ENCODE measurements at regions not wholly inside any gene's neighbourhood (a gene's known extent, or its start where the extent isn't known, plus 50 kb on each side); places are given as distances from the start of the nearest gene placed in this dataset.

DNA sequence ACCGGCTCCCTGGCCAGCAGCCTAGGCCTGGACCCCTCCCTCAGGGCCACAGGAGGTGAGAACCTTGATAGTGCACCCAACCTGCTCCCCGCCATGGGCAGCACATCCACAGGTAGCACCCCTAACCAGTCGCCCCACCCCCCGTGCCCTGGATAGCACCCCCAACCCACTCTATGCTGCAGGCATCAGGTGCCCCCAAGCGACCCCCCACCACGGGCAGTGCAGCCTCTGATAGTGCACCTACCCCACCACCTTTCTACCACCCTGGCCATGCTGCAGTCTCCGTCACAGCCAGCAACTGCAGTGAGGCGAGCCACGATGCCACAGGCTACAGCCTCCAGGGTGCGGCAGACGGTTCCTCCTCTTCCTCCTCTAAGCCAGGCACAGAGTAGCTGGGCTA, 55.6 kb downstream of the SOWAHC start:
- no peak for DNase-seq

DNA sequence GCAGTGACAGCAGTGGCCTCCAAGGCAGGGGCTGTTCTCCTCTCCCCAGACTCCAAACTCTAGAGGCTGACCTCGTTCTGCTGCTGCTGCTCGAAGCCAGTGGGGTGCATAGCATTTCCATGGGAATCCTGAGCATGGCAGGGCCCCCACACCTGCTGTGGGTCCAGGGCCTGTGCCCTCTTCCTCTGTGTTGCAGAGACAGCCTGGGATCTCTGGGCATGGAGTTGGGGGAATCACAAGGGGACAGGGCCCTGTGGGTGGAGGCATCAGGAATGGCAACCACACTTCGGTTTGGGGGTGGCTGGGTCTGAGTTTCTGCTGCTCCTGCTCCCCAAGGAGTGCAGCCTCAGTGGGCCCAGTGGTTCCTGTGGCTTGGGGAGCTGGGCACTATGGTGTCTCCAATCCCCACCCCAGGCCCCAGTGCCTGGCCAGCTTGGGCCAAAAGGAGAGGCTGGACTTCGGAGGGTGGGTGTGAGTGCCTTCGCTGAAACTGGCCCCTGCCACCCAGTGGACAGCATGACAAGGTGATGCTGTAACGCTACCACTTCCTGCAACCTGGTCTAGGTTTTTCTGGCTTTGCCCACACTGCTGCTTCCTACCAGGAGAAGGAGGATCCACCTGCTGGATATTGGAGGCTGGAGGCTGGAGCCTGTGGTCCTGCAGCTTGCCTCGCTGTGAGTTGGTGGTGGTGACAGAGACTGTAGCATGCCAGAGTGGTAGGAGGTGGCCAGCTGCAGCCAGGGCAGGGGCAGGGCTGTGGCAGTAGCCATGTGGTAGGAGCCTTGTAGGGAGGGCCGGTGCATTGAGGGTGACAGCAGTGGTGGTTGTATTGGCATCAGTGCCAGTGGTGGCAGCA, 56.6 kb downstream of the SOWAHC start:
- no peak overlapping the region for H3K4me3 ChIP-seq
- no peak overlapping the region for H3K9ac ChIP-seq (ENCODE audit: insufficient read depth in 1 of 2, low read length in 2 of 2)
- peaks cover 0 to 3% (median 0%) of the 10 kb centered on the region in 5 donors for H3K4me1 ChIP-seq (ENCODE audit: control insufficient read depth in 5 of 5, insufficient read depth in 5 of 5, low read length in 5 of 5)
- no peaks in the 10 kb centered on the region for H3K27me3 ChIP-seq (ENCODE audit: control insufficient read depth in 3 of 3, insufficient read depth in 3 of 3, low read length in 2 of 3)
- H3K27ac ChIP-seq (ENCODE audit: low read depth in 1 of 2, low read length in 1 of 2) = no peak overlapping the region
- 85 to 95% methylated on average over 8 of the region's 8 CpGs for WGBS, 2 donors
- DNase-seq (no peak), ATAC-seq (ENCODE audit: insufficient read depth, low FRiP score) (no peak)
- no peaks in the 10 kb centered on the region for H3K9me3 ChIP-seq (ENCODE audit: control insufficient read depth in 4 of 4, insufficient read depth in 3 of 4, low read length in 3 of 4)
- TF ChIP-seq, protein P1, sequence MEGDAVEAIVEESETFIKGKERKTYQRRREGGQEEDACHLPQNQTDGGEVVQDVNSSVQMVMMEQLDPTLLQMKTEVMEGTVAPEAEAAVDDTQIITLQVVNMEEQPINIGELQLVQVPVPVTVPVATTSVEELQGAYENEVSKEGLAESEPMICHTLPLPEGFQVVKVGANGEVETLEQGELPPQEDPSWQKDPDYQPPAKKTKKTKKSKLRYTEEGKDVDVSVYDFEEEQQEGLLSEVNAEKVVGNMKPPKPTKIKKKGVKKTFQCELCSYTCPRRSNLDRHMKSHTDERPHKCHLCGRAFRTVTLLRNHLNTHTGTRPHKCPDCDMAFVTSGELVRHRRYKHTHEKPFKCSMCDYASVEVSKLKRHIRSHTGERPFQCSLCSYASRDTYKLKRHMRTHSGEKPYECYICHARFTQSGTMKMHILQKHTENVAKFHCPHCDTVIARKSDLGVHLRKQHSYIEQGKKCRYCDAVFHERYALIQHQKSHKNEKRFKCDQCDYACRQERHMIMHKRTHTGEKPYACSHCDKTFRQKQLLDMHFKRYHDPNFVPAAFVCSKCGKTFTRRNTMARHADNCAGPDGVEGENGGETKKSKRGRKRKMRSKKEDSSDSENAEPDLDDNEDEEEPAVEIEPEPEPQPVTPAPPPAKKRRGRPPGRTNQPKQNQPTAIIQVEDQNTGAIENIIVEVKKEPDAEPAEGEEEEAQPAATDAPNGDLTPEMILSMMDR (IDR thresholded peaks at IDR 0.05; ENCODE audit: control extremely low read depth, extremely low read depth) = no peak
- H3K36me3 ChIP-seq (ENCODE audit: control insufficient read depth in 4 of 4, insufficient read depth in 4 of 4, low read length in 4 of 4) = no peaks in the 10 kb centered on the region

More for the DNA sequence above, 55.6 kb downstream of the SOWAHC start:
- Histone ChIP-seq H3K4me3 (no peak overlapping the region), H3K27ac (ENCODE audit: low read depth in 1 of 2, low read length in 1 of 2) (no peak overlapping the region), H3K9me3 (ENCODE audit: control insufficient read depth in 4 of 4, insufficient read depth in 3 of 4, low read length in 3 of 4) (no peaks in the 10 kb centered on the region), H3K27me3 (ENCODE audit: control insufficient read depth in 3 of 3, insufficient read depth in 3 of 3, low read length in 2 of 3) (no peaks in the 10 kb centered on the region), H3K9ac (ENCODE audit: insufficient read depth in 1 of 2, low read length in 2 of 2) (no peak overlapping the region), H3K36me3 (ENCODE audit: control insufficient read depth in 4 of 4, insufficient read depth in 4 of 4, low read length in 4 of 4) (no peaks in the 10 kb centered on the region), H3K4me1 (ENCODE audit: control insufficient read depth in 5 of 5, insufficient read depth in 5 of 5, low read length in 5 of 5) (no peaks in the 10 kb centered on the region)
- TF ChIP-seq, protein P1 (IDR thresholded peaks at IDR 0.05; ENCODE audit: control extremely low read depth, extremely low read depth) = no peak
- no peak for ATAC-seq (ENCODE audit: insufficient read depth, low FRiP score)
- 94 to 97% methylated on average over 11 of the region's 11 CpGs for WGBS, 2 donors

DNA sequence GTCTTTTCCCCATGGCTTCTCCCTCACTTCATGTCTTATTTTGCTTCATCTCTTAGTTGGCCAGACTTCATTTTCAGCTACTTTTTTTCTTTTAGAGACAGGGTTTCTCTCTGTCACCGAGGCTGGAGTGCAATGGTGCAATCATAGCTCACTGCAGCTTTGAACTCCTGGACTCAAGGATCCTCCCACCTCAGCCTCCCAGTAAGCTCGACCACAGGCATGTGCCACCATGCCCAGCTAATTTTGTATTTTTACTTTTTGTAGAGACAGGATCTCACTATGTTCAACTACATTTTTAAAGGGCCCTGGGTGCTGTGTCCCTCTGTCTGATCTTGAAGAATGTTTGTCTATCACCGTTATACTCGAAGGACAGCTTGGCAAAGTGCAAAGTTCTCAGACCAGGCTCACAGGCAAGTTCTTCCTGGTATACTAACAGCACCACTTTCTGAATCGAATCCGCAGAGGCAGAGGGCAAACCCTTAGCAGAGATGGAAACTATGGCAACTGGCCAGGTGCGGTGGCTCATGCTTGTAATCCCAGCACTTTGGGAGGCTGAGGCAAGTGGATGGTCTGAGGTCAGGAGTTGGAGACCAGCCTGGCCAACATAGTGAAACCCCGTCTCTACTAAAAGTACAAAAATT, 60.9 kb downstream of the SOWAHC start:
- H3K9ac ChIP-seq (ENCODE audit: insufficient read depth in 1 of 2, low read length in 2 of 2) = no peak overlapping the region
- 63 to 80% methylated on average over 8 of the region's 8 CpGs for WGBS, 2 donors
- no peaks in the 10 kb centered on the region for H3K9me3 ChIP-seq (ENCODE audit: control insufficient read depth in 4 of 4, insufficient read depth in 3 of 4, low read length in 3 of 4)
- no peak for ATAC-seq (ENCODE audit: insufficient read depth, low FRiP score)
- TF ChIP-seq, protein P1 (IDR thresholded peaks at IDR 0.05; ENCODE audit: control extremely low read depth, extremely low read depth) = no peak
- no peaks in the 10 kb centered on the region for H3K36me3 ChIP-seq (ENCODE audit: control insufficient read depth in 4 of 4, insufficient read depth in 4 of 4, low read length in 4 of 4)
- no peak overlapping the region for H3K4me3 ChIP-seq
- peaks cover 0 to 32% (median 15%) of the 10 kb centered on the region in 5 donors for H3K4me1 ChIP-seq (ENCODE audit: control insufficient read depth in 5 of 5, insufficient read depth in 5 of 5, low read length in 5 of 5)
- H3K27ac ChIP-seq (ENCODE audit: low read depth in 1 of 2, low read length in 1 of 2) = no peak overlapping the region
- DNase-seq = peak in 1 of 3 donors; percentile 17
- no peaks in the 10 kb centered on the region for H3K27me3 ChIP-seq (ENCODE audit: control insufficient read depth in 3 of 3, insufficient read depth in 3 of 3, low read length in 2 of 3)

All from lung (tissue), 11 donors.